GM19043 (cell line): ENCODE measurements at regions not wholly inside any gene's neighbourhood (a gene's known extent, or its start where the extent isn't known, plus 50 kb on each side); places are given as distances from the start of the nearest gene placed in this dataset.

Source experiments
- ATAC-seq: cut with Tn5 transposase; IDR thresholded peaks from one replicate; pipeline ENCODE4 v1.9.1; 2021; ENCODE audit warnings: low read depth; ENCODE audit not compliant: unreplicated experiment

GRCh38 chr13:61824168-61824567 is 408.5 kb upstream of the PCDH20 start:
- no peak for ATAC-seq

- ATAC-seq: no peak
Observed at GRCh38 chr13:61812286-61812685, 396.6 kb upstream of the PCDH20 start.

- ATAC-seq: no peak
Observed at GRCh38 chr13:61810065-61810464, 394.4 kb upstream of the PCDH20 start.

GRCh38 chr13:61797397-61797796 is 381.7 kb upstream of the PCDH20 start:
- ATAC-seq: no peak

GRCh38 chr13:61795580-61795979 is 379.9 kb upstream of the PCDH20 start:
- no peak for ATAC-seq

- no peak for ATAC-seq
Observed at GRCh38 chr13:61779456-61779855, 363.8 kb upstream of the PCDH20 start.

GRCh38 chr13:61778531-61778930 is 362.9 kb upstream of the PCDH20 start:
- no peak for ATAC-seq

GRCh38 chr13:61777899-61778298 is 362.2 kb upstream of the PCDH20 start:
- no peak for ATAC-seq

- no peak for ATAC-seq
Observed at GRCh38 chr13:61777271-61777670, 361.6 kb upstream of the PCDH20 start.

- no peak for ATAC-seq
Observed at GRCh38 chr13:61774903-61775302, 359.3 kb upstream of the PCDH20 start.

GRCh38 chr13:61770681-61771080 is 355.0 kb upstream of the PCDH20 start:
- ATAC-seq: no peak

- ATAC-seq: no peak
Observed at GRCh38 chr13:61768175-61768574, 352.5 kb upstream of the PCDH20 start.

- no peak for ATAC-seq
Observed at GRCh38 chr13:61766667-61767058, 351.0 kb upstream of the PCDH20 start.

- ATAC-seq: no peak
Observed at GRCh38 chr13:61765940-61766666, 350.5 kb upstream of the PCDH20 start.

GRCh38 chr13:61765181-61765742 is 349.6 kb upstream of the PCDH20 start:
- ATAC-seq: no peak

- ATAC-seq: no peak
Observed at GRCh38 chr13:61761690-61762089, 346.0 kb upstream of the PCDH20 start.

- no peak for ATAC-seq
Observed at GRCh38 chr13:61760102-61760501, 344.5 kb upstream of the PCDH20 start.

GRCh38 chr13:61756031-61756430 is 340.4 kb upstream of the PCDH20 start:
- ATAC-seq: no peak

- no peak for ATAC-seq
Observed at GRCh38 chr13:61751039-61751438, 335.4 kb upstream of the PCDH20 start.

GRCh38 chr13:61738236-61738750 is 322.6 kb upstream of the PCDH20 start:
- no peak for ATAC-seq

GRCh38 chr13:61734683-61735082 is 319.0 kb upstream of the PCDH20 start:
- no peak for ATAC-seq

GRCh38 chr13:61728471-61728870 is 312.8 kb upstream of the PCDH20 start:
- no peak for ATAC-seq
